Heart right ventricle (tissue), 16 donors: ENCODE measurements at regions not wholly inside any gene's neighbourhood (a gene's known extent, or its start where the extent isn't known, plus 50 kb on each side); places are given as distances from the start of the nearest gene placed in this dataset.

Experiments
- ATAC-seq, 8 donors: fragments of 200-7000 bp; cut with Tn5 transposase; one replicate each; pipeline ENCODE4 v1.9.1; 2020; ENCODE audit warnings: mild to moderate bottlenecking in 8 of 8, moderate library complexity in 8 of 8, moderate number of reproducible peaks in 1 of 8
- DNase-seq, 2 donors: peaks; one replicate each; pipeline ENCODE4 v3.0.0-alpha.2; 2020
- H3K27ac ChIP-seq, 10 donors: fragments of 200-600 bp; sonication (generic) in 2 of 10; one replicate each; pipeline versions ENCODE4 v1.5.0 to v1.8.0; 2020 to 2022; ENCODE audit warnings: mild to moderate bottlenecking in 3 of 10
- H3K27me3 ChIP-seq, 7 donors: fragments of 200-600 bp; one replicate each; pipeline ENCODE4 v1.8.0; 2021 to 2022; ENCODE audit warnings: mild to moderate bottlenecking in 2 of 7
- H3K36me3 ChIP-seq, 9 donors: fragments of 200-600 bp; sonication (generic) in 1 of 9; one replicate each; pipeline versions ENCODE4 v1.5.0 to v1.8.0; 2020 to 2022; ENCODE audit warnings: mild to moderate bottlenecking in 2 of 9
- H3K4me1 ChIP-seq, 9 donors: fragments of 200-600 bp; sonication (generic) in 1 of 9; one replicate each; pipeline versions ENCODE4 v1.5.0 to v1.8.0; 2020 to 2022; ENCODE audit warnings: mild to moderate bottlenecking in 4 of 9
- H3K4me3 ChIP-seq, 10 donors: fragments of 200-600 bp; sonication (generic) in 2 of 10; one replicate each; pipeline versions ENCODE4 v1.5.0 to v1.8.0; 2020 to 2022; ENCODE audit warnings: mild to moderate bottlenecking in 7 of 10, moderate library complexity in 2 of 10
- H3K9me3 ChIP-seq, 11 donors: fragments of 200-600 bp in 10 of 11; sonication (generic) in 2 of 11; one replicate each; pipeline versions ENCODE4 v1.5.0 to v1.8.0; 2013 to 2022; ENCODE audit warnings: mild to moderate bottlenecking in 2 of 11, control low read depth in 1 of 11, moderate library complexity in 1 of 11
- CTCF ChIP-seq, 9 donors: fragments of 200-600 bp; sonication (generic) in 2 of 9; IDR thresholded peaks; one replicate each; pipeline versions ENCODE4 v1.5.0 to v1.8.0; 2021 to 2022; ENCODE audit warnings: antibody characterized with exemption in 9 of 9, mild to moderate bottlenecking in 5 of 9, moderate library complexity in 1 of 9
- WGBS, 2 donors: extraction: QIAGEN DNeasy Blood & Tissue Kit; methylation state at CpG; one replicate each; pipeline ENCODE4 v1.1.7; 2013; ENCODE audit warnings: inconsistent platforms in 1 of 2; 5-methylcytosine and 5-hydroxymethylcytosine counted together
- intact Hi-C, 10 donors: fragments of 100-400 bp; cut with DNase I; formaldehyde crosslinking; loops; one replicate each; pipeline versions ENCODE4 v1.11.1 to v1.14.2; 2022
- donor health status: Arrhythmogenic right ventricular cardiomyopathy.
- donor health status: ischemic (EF 13 %, LVEDD 7.1; RV severe dilation, severe dysfunction).
- donor health status: healthy with polysubstance abuse.
- donor health status: DM: no; HTN: yes; CAD: no.
- donor health status: DM: no; HTN: no; CAD: no.
- donor health status: ischemic (EF 25% LVEDD 6.9; RV normal size, moderate dysfunction).
- donor health status: ischemic (EF 25% LVEDD 5.7; RV mildly dilated, moderate dysfunction).
- donor health status: healthy.
- donor health status: DM: yes; HTN: yes; CAD: no.
- donor health status: Ischemic cardiomyopathy.
- donor health status: ischemic (EF 35%, LVEDD 5.7; RV mildly dilated, moderate dysfunction).
- donor health status: nonischemic (EF 11% LVEDD 7.7; RV severe dilation, severe dysfunction).
- donor health status: DM: yes; HTN: yes; CAD: no.
- donor health status: PGD.
- donor health status: ischemic (EF 29% LVEDD 5.4; RV normal size, mild dysfunction).
- donor health status: nonischemic (EF 23%, LVEDD 6.1; RV moderate dilation, normal function).

- DNase-seq (peak; percentile 23 to 32), ATAC-seq (peak; percentile 52 to 98 (median 92))
- Histone ChIP-seq H3K27me3 (no peaks in the 10 kb centered on the region), H3K27ac (no peak overlapping the region), H3K9me3 (peaks cover 0 to 5% (median 0%) of the 10 kb centered on the region in 11 donors), H3K4me1 (peaks cover 0 to 6% (median 0%) of the 10 kb centered on the region in 9 donors), H3K4me3 (no peak overlapping the region), H3K36me3 (no peaks in the 10 kb centered on the region)
- intact Hi-C loops: no loop called here
- 44 to 48% methylated on average over 7 of the region's 7 CpGs for WGBS, 2 donors
- TF ChIP-seq CTCF (IDR thresholded peaks at IDR 0.05): no peak
These were observed 263.7 kb downstream of the OMA1 start for GRCh38 chr1:58282623-58283387.

- intact Hi-C loops: no loop called here
- TF ChIP-seq CTCF (IDR thresholded peaks at IDR 0.05): no peak
- WGBS, 2 donors: 49 to 61% methylated on average over 3 of the region's 3 CpGs
- Histone ChIP-seq H3K27me3 (no peaks in the 10 kb centered on the region), H3K27ac (no peak overlapping the region), H3K4me3 (no peak overlapping the region), H3K9me3 (no peaks in the 10 kb centered on the region), H3K36me3 (no peaks in the 10 kb centered on the region), H3K4me1 (no peaks in the 10 kb centered on the region)
- ATAC-seq (no peak), DNase-seq (no peak)
These were observed 280.3 kb downstream of the OMA1 start for GRCh38 chr1:58266242-58266641.

GRCh38 chr1:58264462-58264861, 282.1 kb downstream of the OMA1 start:
- Histone ChIP-seq H3K27me3 (no peaks in the 10 kb centered on the region), H3K4me3 (no peak overlapping the region), H3K4me1 (no peaks in the 10 kb centered on the region), H3K27ac (no peak overlapping the region), H3K36me3 (no peaks in the 10 kb centered on the region), H3K9me3 (no peaks in the 10 kb centered on the region)
- intact Hi-C loops: no loop called here
- DNase-seq (no peak), ATAC-seq (no peak)
- WGBS, 2 donors: 44 to 75% methylated on average over 2 of the region's 2 CpGs
- TF ChIP-seq CTCF (IDR thresholded peaks at IDR 0.05): no peak

- no peak overlapping the region for H3K27ac ChIP-seq
- H3K27me3 ChIP-seq: no peaks in the 10 kb centered on the region
- DNase-seq: no peak
- intact Hi-C loops: no loop called here
- no peaks in the 10 kb centered on the region for H3K4me1 ChIP-seq
- ATAC-seq: no peak
- no peaks in the 10 kb centered on the region for H3K9me3 ChIP-seq
- no peak overlapping the region for H3K4me3 ChIP-seq
- no peaks in the 10 kb centered on the region for H3K36me3 ChIP-seq
- WGBS, 2 donors: 76 to 81% methylated on average over 2 of the region's 2 CpGs
- TF ChIP-seq CTCF (IDR thresholded peaks at IDR 0.05): no peak
These were observed 283.8 kb downstream of the OMA1 start for GRCh38 chr1:58262702-58263101.
